ENCODE measurements at regions not wholly inside any gene's neighbourhood (a gene's known extent, or its start where the extent isn't known, plus 50 kb on each side); places are given as distances from the start of the nearest gene placed in this dataset.

DNA sequence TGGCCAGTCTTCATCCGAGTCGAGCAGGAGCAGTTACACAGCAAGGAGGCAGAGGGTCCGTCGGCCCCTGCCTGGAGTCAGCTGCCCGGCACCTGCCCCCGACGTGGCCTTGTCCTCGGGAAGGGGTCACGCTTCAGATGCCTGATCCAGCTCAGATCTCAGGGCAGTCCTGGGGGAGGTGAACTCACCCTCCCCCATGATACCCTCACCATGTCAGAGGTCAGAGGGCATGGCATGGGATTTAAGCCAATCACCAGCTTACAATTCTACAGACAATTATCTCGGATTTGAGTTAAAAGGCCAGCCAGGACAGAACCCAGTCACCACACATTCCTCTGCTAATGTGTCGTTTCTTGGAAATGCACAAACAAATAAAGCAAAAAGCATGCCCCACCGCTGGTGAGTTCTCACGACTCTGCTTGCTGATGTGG, 211.3 kb downstream of the FOXL1 start:
- H3K14ac ChIP-seq (ENCODE audit: low read length in 2 of 2) = no peak overlapping the region
- H3K4me1 ChIP-seq (ENCODE audit: control insufficient read depth, insufficient read depth, low read depth, low read length) = peaks cover 14% of the 10 kb centered on the region
- peak overlapping the region; percentile 47 for H4K91ac ChIP-seq (ENCODE audit: low read length)
- no peak overlapping the region for H3K9ac ChIP-seq (ENCODE audit: low read length)
- peak; percentile 68 for DNase-seq
- H3K4me2 ChIP-seq (ENCODE audit: low read length, poor library complexity, severe bottlenecking) = no peak overlapping the region
- H2BK5ac ChIP-seq (ENCODE audit: low read depth, low read length, poor library complexity, severe bottlenecking) = no peak overlapping the region
- H4K8ac ChIP-seq (ENCODE audit: low read length) = no peak overlapping the region
- H2BK15ac ChIP-seq (ENCODE audit: low read depth, poor library complexity, severe bottlenecking) = no peak overlapping the region
- peaks cover 0 to 87% of the 10 kb centered on the region in 2 experiments for H3K27me3 ChIP-seq (ENCODE audit: control insufficient read depth in 1 of 2, insufficient read depth in 1 of 2, low read length in 2 of 2)
- no peak overlapping the region for H2AK5ac ChIP-seq (ENCODE audit: low read length, severe bottlenecking)
- H2AFZ ChIP-seq (ENCODE audit: low read depth, low read length) = no peak overlapping the region
- WGBS = 56% methylated on average over 13 of the region's 13 CpGs
- H3K9me3 ChIP-seq (ENCODE audit: control insufficient read depth, low read length) = no peaks in the 10 kb centered on the region
- peak overlapping the region in 1 of 2 experiments; percentile 21 for H2BK12ac ChIP-seq (ENCODE audit: low read length in 2 of 2)
- H3K4ac ChIP-seq (ENCODE audit: low read depth in 1 of 2, low read length in 2 of 2) = no peak overlapping the region
- H3K4me3 ChIP-seq (ENCODE audit: insufficient read depth in 1 of 2, low read depth in 1 of 2, low read length in 2 of 2) = no peak overlapping the region
- H3K79me1 ChIP-seq (replicated peaks; ENCODE audit: low read length, poor library complexity, severe bottlenecking) = no peaks in the 10 kb centered on the region
- H3K36me3 ChIP-seq (ENCODE audit: control insufficient read depth in 1 of 2, insufficient read depth in 2 of 2, low read depth in 1 of 2, low read length in 2 of 2) = no peaks in the 10 kb centered on the region
- H3K18ac ChIP-seq (ENCODE audit: low read depth in 1 of 2, low read length in 2 of 2) = no peak overlapping the region
- no peak overlapping the region for H2BK120ac ChIP-seq (ENCODE audit: low read depth, low read length)
- no peak overlapping the region for H3K23ac ChIP-seq (ENCODE audit: low read length in 2 of 2)
- no peak overlapping the region for H3K27ac ChIP-seq (ENCODE audit: low read length, poor library complexity, severe bottlenecking)

DNA sequence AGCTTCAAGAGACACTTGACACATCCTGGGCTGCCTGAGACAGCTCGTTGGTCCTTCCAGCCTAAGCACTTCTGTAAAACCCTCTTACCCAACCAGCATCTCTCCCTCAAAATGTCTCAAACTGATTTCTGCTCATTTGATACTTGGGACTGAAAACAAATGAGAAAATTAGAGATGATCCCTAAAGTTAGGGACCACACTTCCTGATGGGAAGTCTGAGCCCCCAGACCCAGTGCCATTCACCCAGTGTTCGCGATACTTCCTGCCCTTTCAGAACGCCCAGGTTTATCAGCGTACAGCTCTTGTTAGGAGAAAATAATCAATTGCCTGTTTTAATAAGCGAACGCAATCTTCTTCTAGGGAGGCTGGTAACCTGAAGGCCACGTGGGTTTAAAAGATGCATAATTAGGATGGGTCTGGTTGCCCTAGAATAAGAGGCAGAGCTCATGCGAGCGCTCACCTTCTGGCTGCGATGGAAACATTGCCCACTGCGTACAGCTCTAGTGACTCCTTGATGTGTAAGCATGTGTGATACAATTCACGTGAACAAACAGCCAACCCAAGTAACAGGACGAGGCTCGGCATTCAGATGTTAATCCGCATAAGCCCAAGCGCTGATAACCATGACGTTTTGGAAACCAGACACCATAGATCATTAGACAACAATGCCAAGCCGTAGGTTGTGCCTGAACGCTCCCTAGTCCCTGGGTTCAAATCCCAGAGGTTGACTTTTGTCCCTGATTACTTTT, 213.1 kb downstream of the FOXL1 start:
- Histone ChIP-seq H3K9me3 (ENCODE audit: control insufficient read depth, low read length) (no peaks in the 10 kb centered on the region), H2AFZ (ENCODE audit: low read depth, low read length) (no peak overlapping the region), H3K9ac (ENCODE audit: low read length) (no peak overlapping the region), H3K36me3 (ENCODE audit: control insufficient read depth in 1 of 2, insufficient read depth in 2 of 2, low read depth in 1 of 2, low read length in 2 of 2) (no peaks in the 10 kb centered on the region), H2BK12ac (ENCODE audit: low read length in 2 of 2) (no peak overlapping the region), H2BK120ac (ENCODE audit: low read depth, low read length) (no peak overlapping the region), H3K4me2 (ENCODE audit: low read length, poor library complexity, severe bottlenecking) (no peak overlapping the region), H2BK15ac (ENCODE audit: low read depth, poor library complexity, severe bottlenecking) (no peak overlapping the region), H3K18ac (ENCODE audit: low read depth in 1 of 2, low read length in 2 of 2) (no peak overlapping the region), H3K23ac (ENCODE audit: low read length in 2 of 2) (no peak overlapping the region), H3K14ac (ENCODE audit: low read length in 2 of 2) (no peak overlapping the region), H3K4me3 (ENCODE audit: insufficient read depth in 1 of 2, low read depth in 1 of 2, low read length in 2 of 2) (no peak overlapping the region), H4K8ac (ENCODE audit: low read length) (no peak overlapping the region), H3K27ac (ENCODE audit: low read length, poor library complexity, severe bottlenecking) (no peak overlapping the region), H2BK5ac (ENCODE audit: low read depth, low read length, poor library complexity, severe bottlenecking) (no peak overlapping the region), H4K91ac (ENCODE audit: low read length) (no peak overlapping the region), H3K4me1 (ENCODE audit: control insufficient read depth, insufficient read depth, low read depth, low read length) (peaks cover 13% of the 10 kb centered on the region), H2AK5ac (ENCODE audit: low read length, severe bottlenecking) (no peak overlapping the region), H3K79me1 (replicated peaks; ENCODE audit: low read length, poor library complexity, severe bottlenecking) (no peaks in the 10 kb centered on the region), H3K4ac (ENCODE audit: low read depth in 1 of 2, low read length in 2 of 2) (no peak overlapping the region), H3K27me3 (ENCODE audit: control insufficient read depth in 1 of 2, insufficient read depth in 1 of 2, low read length in 2 of 2) (peaks cover 0 to 83% of the 10 kb centered on the region in 2 experiments)
- WGBS = 74% methylated on average over 19 of the region's 20 CpGs
- DNase-seq = no peak

DNA sequence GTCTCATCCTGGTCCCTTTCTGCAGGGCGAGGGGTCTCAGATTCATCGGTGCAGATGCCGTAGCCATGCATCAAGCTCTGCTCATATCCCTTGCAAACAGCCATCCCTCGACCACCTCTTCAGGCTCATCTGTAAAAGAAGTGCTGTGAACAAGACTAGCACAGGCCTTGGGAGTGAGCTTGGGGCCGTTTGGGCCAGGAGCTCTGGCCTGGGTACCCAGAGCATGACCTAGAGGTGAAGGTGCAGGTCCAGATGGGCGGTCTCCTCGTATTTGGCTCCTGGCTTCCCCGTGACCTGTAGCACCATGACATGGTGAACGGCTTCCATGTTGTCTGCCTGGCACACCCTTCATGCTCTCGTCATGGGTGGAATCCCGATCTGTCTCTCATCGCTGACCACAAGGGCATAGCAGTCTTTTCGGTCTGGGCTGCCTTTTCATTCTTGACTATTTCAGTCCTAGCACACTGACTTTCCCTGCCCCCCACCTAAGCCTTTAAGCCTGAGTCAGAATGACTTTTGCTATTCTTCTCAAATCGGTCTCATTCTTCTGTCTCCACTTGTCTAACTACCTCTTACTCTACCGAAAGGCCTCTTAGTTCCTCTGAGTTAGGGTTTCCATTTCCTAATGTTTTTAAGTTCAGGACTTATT, 216.0 kb downstream of the FOXL1 start:
- no peak overlapping the region for H4K8ac ChIP-seq (ENCODE audit: low read length)
- H3K27ac ChIP-seq (ENCODE audit: low read length, poor library complexity, severe bottlenecking) = no peak overlapping the region
- H3K18ac ChIP-seq (ENCODE audit: low read depth in 1 of 2, low read length in 2 of 2) = no peak overlapping the region
- no peak overlapping the region for H3K23ac ChIP-seq (ENCODE audit: low read length in 2 of 2)
- no peak overlapping the region for H4K91ac ChIP-seq (ENCODE audit: low read length)
- no peak overlapping the region for H2BK12ac ChIP-seq (ENCODE audit: low read length in 2 of 2)
- no peaks in the 10 kb centered on the region for H3K36me3 ChIP-seq (ENCODE audit: control insufficient read depth in 1 of 2, insufficient read depth in 2 of 2, low read depth in 1 of 2, low read length in 2 of 2)
- H3K79me1 ChIP-seq (replicated peaks; ENCODE audit: low read length, poor library complexity, severe bottlenecking) = no peaks in the 10 kb centered on the region
- no peak overlapping the region for H3K9ac ChIP-seq (ENCODE audit: low read length)
- H3K4me2 ChIP-seq (ENCODE audit: low read length, poor library complexity, severe bottlenecking) = no peak overlapping the region
- peak overlapping the region in 1 of 2 experiments; percentile 55 for H3K14ac ChIP-seq (ENCODE audit: low read length in 2 of 2)
- no peak overlapping the region for H3K4me3 ChIP-seq (ENCODE audit: insufficient read depth in 1 of 2, low read depth in 1 of 2, low read length in 2 of 2)
- H3K9me3 ChIP-seq (ENCODE audit: control insufficient read depth, low read length) = no peaks in the 10 kb centered on the region
- no peak overlapping the region for H2BK15ac ChIP-seq (ENCODE audit: low read depth, poor library complexity, severe bottlenecking)
- H2BK5ac ChIP-seq (ENCODE audit: low read depth, low read length, poor library complexity, severe bottlenecking) = no peak overlapping the region
- peaks cover 0 to 82% of the 10 kb centered on the region in 2 experiments for H3K27me3 ChIP-seq (ENCODE audit: control insufficient read depth in 1 of 2, insufficient read depth in 1 of 2, low read length in 2 of 2)
- no peak for DNase-seq
- no peak overlapping the region for H2AK5ac ChIP-seq (ENCODE audit: low read length, severe bottlenecking)
- peaks cover 6% of the 10 kb centered on the region for H3K4me1 ChIP-seq (ENCODE audit: control insufficient read depth, insufficient read depth, low read depth, low read length)
- no peak overlapping the region for H2AFZ ChIP-seq (ENCODE audit: low read depth, low read length)
- H3K4ac ChIP-seq (ENCODE audit: low read depth in 1 of 2, low read length in 2 of 2) = no peak overlapping the region
- no peak overlapping the region for H2BK120ac ChIP-seq (ENCODE audit: low read depth, low read length)
- 90% methylated on average over 13 of the region's 15 CpGs for WGBS

DNA sequence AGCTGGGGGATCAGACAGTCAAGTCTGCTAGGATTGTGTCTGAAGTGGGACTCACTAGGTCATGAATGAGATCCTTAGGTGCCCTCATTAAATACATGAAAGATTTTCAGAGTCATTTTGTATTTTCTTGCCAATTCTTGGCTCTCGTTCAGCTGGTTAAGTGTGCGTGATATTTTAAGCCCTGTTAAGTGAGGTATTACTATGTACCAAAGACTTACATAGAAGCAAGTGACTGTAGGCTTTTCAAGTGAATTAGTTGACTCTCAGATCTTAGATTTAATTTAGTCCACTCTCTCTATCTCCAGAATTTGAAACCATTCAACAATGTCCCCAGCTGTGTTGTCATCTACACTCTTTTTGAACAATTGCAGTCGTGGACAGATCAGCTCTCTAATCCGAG, 219.4 kb downstream of the FOXL1 start:
- Histone ChIP-seq H3K4me3 (ENCODE audit: insufficient read depth in 1 of 2, low read depth in 1 of 2, low read length in 2 of 2) (no peak overlapping the region), H3K18ac (ENCODE audit: low read depth in 1 of 2, low read length in 2 of 2) (no peak overlapping the region), H2BK12ac (ENCODE audit: low read length in 2 of 2) (no peak overlapping the region), H2AFZ (ENCODE audit: low read depth, low read length) (no peak overlapping the region), H3K36me3 (ENCODE audit: control insufficient read depth in 1 of 2, insufficient read depth in 2 of 2, low read depth in 1 of 2, low read length in 2 of 2) (no peaks in the 10 kb centered on the region), H3K9ac (ENCODE audit: low read length) (no peak overlapping the region), H2BK120ac (ENCODE audit: low read depth, low read length) (no peak overlapping the region), H3K27me3 (ENCODE audit: control insufficient read depth in 1 of 2, insufficient read depth in 1 of 2, low read length in 2 of 2) (peaks cover 0 to 83% of the 10 kb centered on the region in 2 experiments), H3K14ac (ENCODE audit: low read length in 2 of 2) (no peak overlapping the region), H2BK15ac (ENCODE audit: low read depth, poor library complexity, severe bottlenecking) (no peak overlapping the region), H3K9me3 (ENCODE audit: control insufficient read depth, low read length) (peaks cover 5% of the 10 kb centered on the region), H3K4ac (ENCODE audit: low read depth in 1 of 2, low read length in 2 of 2) (no peak overlapping the region), H2AK5ac (ENCODE audit: low read length, severe bottlenecking) (no peak overlapping the region), H3K4me2 (ENCODE audit: low read length, poor library complexity, severe bottlenecking) (no peak overlapping the region), H4K91ac (ENCODE audit: low read length) (no peak overlapping the region), H3K79me1 (replicated peaks; ENCODE audit: low read length, poor library complexity, severe bottlenecking) (no peaks in the 10 kb centered on the region), H4K8ac (ENCODE audit: low read length) (no peak overlapping the region), H3K23ac (ENCODE audit: low read length in 2 of 2) (no peak overlapping the region), H2BK5ac (ENCODE audit: low read depth, low read length, poor library complexity, severe bottlenecking) (no peak overlapping the region), H3K4me1 (ENCODE audit: control insufficient read depth, insufficient read depth, low read depth, low read length) (peaks cover 2% of the 10 kb centered on the region), H3K27ac (ENCODE audit: low read length, poor library complexity, severe bottlenecking) (no peak overlapping the region)
- WGBS = 86% methylated on average over 4 of the region's 4 CpGs
- no peak for DNase-seq

Data from mesenchymal stem cell (in vitro differentiated cells and primary cell).